ENCODE measurements at regions not wholly inside any gene's neighbourhood (a gene's known extent, or its start where the extent isn't known, plus 50 kb on each side); places are given as distances from the start of the nearest gene placed in this dataset.

GRCh38 chr14:99118946-99119345, 153.1 kb downstream of the BCL11B start:
- TF ChIP-seq CTCF (IDR thresholded peaks at IDR 0.05; ENCODE audit: extremely low read depth in 1 of 2, insufficient read depth in 1 of 2, low read depth in 1 of 2, low read length in 2 of 2) (no peak), EZH2 (IDR thresholded peaks at IDR 0.05; ENCODE audit: borderline replicate concordance, low read depth, low read length, severe bottlenecking) (no peak)
